DOHH2 (cell line): ENCODE measurements at regions not wholly inside any gene's neighbourhood (a gene's known extent, or its start where the extent isn't known, plus 50 kb on each side); places are given as distances from the start of the nearest gene placed in this dataset.
A peak's percentile ranks its signal among the peaks of the same experiment; 100 is the strongest.

Experiments used
- H3F3A ChIP-seq: fragments of 200-600 bp; sonication (generic), shearing (Covaris generic); 2 replicates; pipeline ENCODE4 v1.6.0; 2016; ENCODE audit warnings: antibody characterized with exemption, mild to moderate bottlenecking; ENCODE audit not compliant: control insufficient read depth, insufficient read depth
- H3K27ac ChIP-seq: fragments of 200-600 bp; sonication (generic); 2 replicates; pipeline ENCODE4 v1.5.1; 2014; ENCODE audit warnings: low read depth, mild to moderate bottlenecking, low read length, moderate library complexity
- H3K27me3 ChIP-seq: fragments of 200-600 bp; sonication (generic); 2 replicates; pipeline ENCODE4 v1.6.1; 2014; ENCODE audit warnings: mild to moderate bottlenecking, low read length, mixed read lengths; ENCODE audit not compliant: control insufficient read depth
- H3K36me3 ChIP-seq: fragments of 200-600 bp; sonication (generic); 2 replicates; pipeline ENCODE4 v1.6.1; 2014; ENCODE audit warnings: mild to moderate bottlenecking, low read length, moderate library complexity, mixed read lengths; ENCODE audit not compliant: control insufficient read depth
- H3K4me1 ChIP-seq: fragments of 200-600 bp; sonication (generic); 2 replicates; pipeline ENCODE4 v1.6.1; 2014; ENCODE audit warnings: mild to moderate bottlenecking, low read length, mixed read lengths; ENCODE audit not compliant: control insufficient read depth
- H3K4me2 ChIP-seq: fragments of 200-600 bp; sonication (generic); 2 replicates; pipeline ENCODE4 v1.6.0; 2014; ENCODE audit warnings: mild to moderate bottlenecking, low read length, moderate library complexity
- H3K4me3 ChIP-seq: fragments of 200-600 bp; sonication (generic); 2 replicates; pipeline ENCODE4 v1.5.1; 2014; ENCODE audit warnings: mild to moderate bottlenecking, low read length, mixed read lengths
- H3K79me2 ChIP-seq: fragments of 200-600 bp; sonication (generic); 2 replicates; pipeline ENCODE4 v1.6.1; 2014; ENCODE audit warnings: mild to moderate bottlenecking, low read length, mixed read lengths; ENCODE audit not compliant: control insufficient read depth
- H3K9me2 ChIP-seq: fragments of 200-600 bp; sonication (generic); replicated peaks from 2 replicates; pipeline ENCODE4 v1.6.1; 2014; ENCODE audit warnings: mild to moderate bottlenecking, low read length, mixed read lengths; ENCODE audit not compliant: control insufficient read depth
- H3K9me3 ChIP-seq: fragments of 200-600 bp; sonication (generic); 2 replicates; pipeline ENCODE4 v1.6.1; 2014; ENCODE audit warnings: antibody characterized with exemption, low read length, mixed read lengths; ENCODE audit not compliant: control insufficient read depth, insufficient read depth
- H4K20me1 ChIP-seq: fragments of 200-600 bp; sonication (generic); 2 replicates; pipeline ENCODE4 v1.6.0; 2014; ENCODE audit warnings: low read depth, mild to moderate bottlenecking, antibody characterized with exemption, low read length, moderate library complexity; ENCODE audit not compliant: control insufficient read depth, insufficient read depth
- CTCF ChIP-seq: fragments of 200-600 bp; sonication (generic); IDR thresholded peaks from one replicate; pipeline ENCODE4 v1.5.1; 2014; ENCODE audit warnings: antibody characterized with exemption, mild to moderate bottlenecking, low read depth, low read length; ENCODE audit not compliant: poor library complexity, severe bottlenecking
- EZH2phosphoT487 ChIP-seq: fragments of 200-600 bp; sonication (generic); IDR thresholded peaks from 2 replicates; pipeline ENCODE4 v1.6.1; 2017; ENCODE audit warnings: borderline replicate concordance, mild to moderate bottlenecking, antibody characterized with exemption, low read length, moderate library complexity, mixed read lengths

- no peaks in the 10 kb centered on the region for H3F3A ChIP-seq
- no peaks in the 10 kb centered on the region for H3K9me3 ChIP-seq
- TF ChIP-seq EZH2phosphoT487 (no peak), CTCF (no peak)
- no peaks in the 10 kb centered on the region for H3K9me2 ChIP-seq
- H4K20me1 ChIP-seq, result no peaks in the 10 kb centered on the region
- H3K27ac ChIP-seq, result peak overlapping the region; percentile 16; the same call in 1 of the 2 replicates
- H3K4me2 ChIP-seq, result peak overlapping the region; percentile 27; the same call in 1 of the 2 replicates
- no peaks in the 10 kb centered on the region for H3K79me2 ChIP-seq
- no peak overlapping the region for H3K4me3 ChIP-seq
- H3K36me3 ChIP-seq, result no peaks in the 10 kb centered on the region
- no peaks in the 10 kb centered on the region for H3K27me3 ChIP-seq
- H3K4me1 ChIP-seq, result peaks cover 42% of the 10 kb centered on the region
Measured at GRCh38 chr4:52317361-52317879, 266.3 kb downstream of the SPATA18 start.

- TF ChIP-seq CTCF (no peak), EZH2phosphoT487 (no peak)
- Histone ChIP-seq H3K36me3 (no peaks in the 10 kb centered on the region), H3K4me1 (peaks cover 42% of the 10 kb centered on the region), H3F3A (no peaks in the 10 kb centered on the region), H3K27ac (peak overlapping the region; percentile 16; the same call in 1 of the 2 replicates), H3K9me2 (no peaks in the 10 kb centered on the region), H4K20me1 (no peaks in the 10 kb centered on the region), H3K4me3 (no peak overlapping the region), H3K4me2 (peak overlapping the region; percentile 27; the same call in 1 of the 2 replicates), H3K79me2 (no peaks in the 10 kb centered on the region), H3K27me3 (no peaks in the 10 kb centered on the region), H3K9me3 (no peaks in the 10 kb centered on the region)
Measured at GRCh38 chr4:52317981-52318380, 266.9 kb downstream of the SPATA18 start.

GRCh38 chr4:52329894-52330293, 278.8 kb downstream of the SPATA18 start:
- Histone ChIP-seq H3K4me1 (no peaks in the 10 kb centered on the region), H3K79me2 (no peaks in the 10 kb centered on the region), H3K27me3 (no peaks in the 10 kb centered on the region), H3K4me2 (no peak overlapping the region), H3K4me3 (no peak overlapping the region), H3K36me3 (peaks cover 3% of the 10 kb centered on the region), H3K9me2 (no peaks in the 10 kb centered on the region), H3K9me3 (peaks cover 18% of the 10 kb centered on the region), H3F3A (no peaks in the 10 kb centered on the region), H4K20me1 (no peaks in the 10 kb centered on the region), H3K27ac (no peak overlapping the region)
- TF ChIP-seq EZH2phosphoT487 (no peak), CTCF (no peak)
